ENCODE measurements at regions not wholly inside any gene's neighbourhood (a gene's known extent, or its start where the extent isn't known, plus 50 kb on each side); places are given as distances from the start of the nearest gene placed in this dataset.

GRCh38 chr7:16027396-16027795, 340.9 kb upstream of the MEOX2 start:
- TF ChIP-seq POLR2AphosphoS5 (IDR thresholded peaks at IDR 0.05; ENCODE audit: low read depth, low read length): no peak
- TF ChIP-seq CTCF (IDR thresholded peaks at IDR 0.05): no peak

Measured in Panc1 (cell line).